GM21381 (cell line): ENCODE measurements at regions not wholly inside any gene's neighbourhood (a gene's known extent, or its start where the extent isn't known, plus 50 kb on each side); places are given as distances from the start of the nearest gene placed in this dataset.

ENCODE experiments used
- ATAC-seq: cut with Tn5 transposase; IDR thresholded peaks from one replicate; pipeline ENCODE4 v1.9.1; 2021; ENCODE audit warnings: mild to moderate bottlenecking, moderate library complexity; ENCODE audit not compliant: unreplicated experiment

DNA sequence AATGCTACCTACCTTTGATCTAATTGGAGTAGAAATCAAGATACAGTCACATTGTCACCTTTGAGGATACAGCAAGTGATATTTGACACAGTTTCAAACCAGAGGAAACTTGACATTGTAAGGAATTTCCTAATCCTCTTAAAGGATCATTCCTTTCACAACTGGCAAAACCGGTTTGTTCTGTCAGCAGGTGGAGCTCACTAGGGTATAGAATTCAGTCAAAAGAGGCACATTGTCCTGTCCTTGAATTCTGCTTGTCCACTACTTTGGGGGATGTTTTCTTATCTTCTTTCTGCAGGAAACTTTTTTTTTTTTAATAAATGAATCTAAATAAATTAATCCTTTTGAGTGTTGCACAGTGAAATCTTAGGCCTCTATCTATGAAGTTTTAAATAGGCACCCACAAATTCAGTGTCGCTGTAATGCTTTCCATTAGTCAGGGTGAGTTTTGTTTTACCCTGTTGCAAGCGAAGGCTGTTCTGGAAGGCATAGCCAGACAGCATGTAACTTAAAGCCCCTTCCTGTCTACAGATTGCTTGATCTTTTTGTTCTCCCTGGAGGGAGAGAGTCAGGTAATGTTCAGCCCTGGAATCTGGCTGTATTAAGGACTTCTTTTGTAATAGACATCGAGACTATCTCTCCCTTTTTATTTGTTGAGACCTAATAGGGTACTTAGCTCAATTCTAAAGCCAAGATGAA, 285.0 kb upstream of the RGS6 start:
- ATAC-seq = no peak

DNA sequence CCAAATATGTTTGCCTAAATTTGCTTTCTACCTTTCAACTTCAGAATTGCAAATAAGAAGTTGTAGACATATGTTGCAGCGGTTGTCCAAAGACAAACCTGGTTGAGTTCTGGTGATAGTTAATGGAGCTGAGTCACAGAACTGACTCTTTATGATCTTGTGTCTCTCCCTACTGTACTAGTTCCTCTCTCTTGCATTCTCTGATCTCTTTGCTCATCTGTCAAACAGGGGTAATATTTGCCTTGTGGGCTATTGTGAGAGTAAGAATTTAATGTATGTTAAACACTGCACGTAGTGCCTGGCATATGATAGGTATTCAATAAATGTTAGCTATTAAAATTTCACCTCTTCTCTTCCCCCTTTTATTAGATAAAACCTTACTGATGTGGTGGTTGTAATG, 283.5 kb upstream of the RGS6 start:
- no peak for ATAC-seq

DNA sequence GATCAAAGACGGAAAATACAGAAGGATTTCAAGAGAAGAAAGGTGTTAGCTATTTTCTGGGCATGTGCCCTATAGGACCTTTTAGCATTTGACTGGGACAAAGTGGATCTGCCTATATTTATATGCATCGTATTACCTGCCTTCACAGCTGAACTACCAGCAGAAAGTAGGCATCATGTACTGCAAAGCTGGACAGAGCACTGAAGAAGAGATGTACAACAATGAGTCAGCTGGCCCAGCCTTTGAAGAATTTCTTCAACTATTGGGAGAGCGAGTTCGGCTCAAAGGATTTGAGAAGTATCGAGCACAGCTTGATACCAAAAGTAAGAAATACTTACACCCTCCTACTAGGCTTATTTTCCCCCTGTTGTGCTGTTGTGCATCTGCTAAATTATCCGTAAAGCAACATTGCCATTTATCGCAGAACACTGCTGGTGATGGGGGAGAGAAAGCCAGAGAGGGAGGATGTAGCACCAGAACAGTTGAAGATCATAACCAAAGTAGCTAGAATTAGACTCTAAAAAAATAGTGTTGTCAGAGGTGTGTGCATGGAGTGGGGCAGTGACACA, 282.0 kb upstream of the RGS6 start:
- no peak for ATAC-seq

DNA sequence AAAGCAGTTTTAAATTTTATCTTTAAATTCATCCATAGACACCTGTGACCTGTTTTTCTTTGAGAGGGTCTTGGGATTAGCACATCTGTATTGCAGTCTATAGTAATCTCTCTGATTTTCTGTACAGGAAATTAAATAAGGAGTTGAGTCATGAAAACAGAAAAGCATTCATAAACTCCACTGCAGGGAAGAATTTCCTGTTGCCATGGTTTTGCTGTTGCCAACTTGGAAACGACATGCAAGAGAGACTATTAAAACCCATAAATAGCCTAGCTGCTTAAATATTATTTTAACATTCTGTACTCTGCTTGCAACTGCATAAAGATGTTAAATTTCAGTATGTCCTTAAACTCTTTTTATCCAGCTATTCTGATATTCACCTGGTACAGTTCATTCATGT, 281.0 kb upstream of the RGS6 start:
- ATAC-seq = no peak

DNA sequence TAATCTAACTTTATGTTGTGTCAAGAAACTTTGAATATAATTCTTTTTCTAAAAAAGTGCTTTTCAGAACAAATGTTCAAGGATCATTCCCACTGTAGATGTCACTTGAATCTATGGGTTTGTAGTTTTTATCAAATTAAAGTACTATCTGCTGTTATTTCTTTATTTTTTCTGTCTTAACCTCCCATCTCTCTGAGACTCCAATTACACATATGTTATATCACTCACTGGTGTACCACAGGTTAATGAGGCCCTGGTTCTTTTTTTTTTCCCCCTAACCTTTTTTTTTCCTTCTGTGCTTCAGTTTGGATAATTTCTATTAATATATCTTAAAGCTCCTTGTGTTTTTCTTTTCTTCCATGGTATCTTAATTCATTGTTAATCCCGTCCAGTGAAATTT, 279.9 kb upstream of the RGS6 start:
- no peak for ATAC-seq

DNA sequence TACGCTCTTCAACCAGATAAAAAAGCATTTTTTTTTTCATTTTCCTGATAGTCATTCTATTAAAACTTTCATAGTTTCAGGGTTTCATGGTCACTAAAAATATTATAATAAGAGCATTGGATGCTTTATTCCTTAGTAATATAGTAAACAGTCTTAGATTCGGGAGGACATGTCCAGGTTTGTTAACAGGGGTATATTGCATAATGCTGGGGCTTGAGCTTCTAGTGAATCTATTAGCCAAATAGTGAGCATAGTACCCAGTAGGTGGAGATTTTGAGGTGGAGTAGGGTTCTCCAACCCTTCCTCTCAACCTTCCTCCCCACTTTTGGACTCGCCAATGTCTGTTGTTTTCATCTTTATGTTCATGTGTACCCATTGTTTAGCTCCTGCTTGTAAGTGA, 277.4 kb upstream of the RGS6 start:
- no peak for ATAC-seq

DNA sequence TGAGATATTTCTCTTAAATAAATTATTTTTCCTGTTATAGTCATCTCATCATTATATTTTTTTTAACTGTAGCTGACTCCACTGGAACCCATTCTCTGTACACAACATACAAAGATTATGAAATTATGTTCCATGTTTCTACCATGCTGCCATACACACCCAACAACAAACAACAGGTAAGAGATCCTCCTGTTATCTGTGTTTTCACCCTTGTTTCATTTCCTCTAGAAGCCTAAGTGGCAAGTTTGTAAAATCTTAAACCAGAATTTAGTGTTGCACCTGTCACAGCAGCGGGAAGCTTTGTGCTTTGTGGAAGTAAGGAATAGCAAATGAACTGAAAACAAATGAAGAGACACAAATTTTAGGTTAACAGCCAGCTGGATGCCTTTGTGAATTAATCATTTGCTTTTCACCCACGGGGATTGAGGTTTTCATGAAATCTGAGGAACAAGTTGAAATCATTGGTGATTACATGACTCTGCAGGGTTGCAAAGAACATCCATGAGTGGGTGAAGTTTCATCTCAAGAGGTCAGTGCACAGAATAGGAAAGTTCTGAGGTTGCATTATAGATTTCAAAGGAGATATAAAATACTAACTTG, 273.9 kb upstream of the RGS6 start:
- ATAC-seq = no peak

DNA sequence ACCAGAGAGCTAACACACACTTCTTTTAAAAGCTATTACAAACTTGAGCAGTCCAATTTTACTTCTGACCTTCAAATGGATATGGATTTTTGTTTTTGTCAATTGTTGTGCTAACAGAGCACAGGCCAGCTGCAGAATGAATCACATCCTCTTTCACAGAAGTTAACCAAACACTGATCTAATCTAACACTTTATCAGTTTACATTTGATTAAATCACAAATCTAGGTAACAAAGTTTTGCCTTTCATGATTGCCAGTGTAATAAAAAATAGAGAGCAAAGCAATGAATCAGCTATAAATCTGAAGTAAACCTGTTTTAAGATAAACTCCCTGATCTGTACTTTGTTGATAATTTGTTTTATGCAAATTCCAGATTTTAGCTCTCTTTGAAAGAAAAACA, 273.1 kb upstream of the RGS6 start:
- no peak for ATAC-seq

DNA sequence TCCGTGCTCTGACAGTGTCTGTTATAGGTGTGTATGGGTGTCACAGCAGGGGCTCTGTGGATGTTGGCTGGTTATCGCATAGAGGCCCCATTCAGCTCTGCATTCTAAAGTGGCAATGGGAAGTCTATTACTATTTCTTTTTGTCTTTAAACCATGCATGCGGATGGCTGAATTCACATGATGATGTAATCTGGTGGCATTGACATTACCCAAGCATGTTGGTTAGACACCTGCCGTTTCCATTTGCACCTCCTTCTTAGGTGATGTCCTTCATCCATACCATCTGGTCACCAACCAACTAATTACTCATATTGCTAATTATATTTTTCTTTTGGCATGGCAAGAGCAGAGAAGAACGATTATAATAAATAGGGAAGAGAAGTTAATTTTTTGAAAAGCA, 270.8 kb upstream of the RGS6 start:
- ATAC-seq = no peak

DNA sequence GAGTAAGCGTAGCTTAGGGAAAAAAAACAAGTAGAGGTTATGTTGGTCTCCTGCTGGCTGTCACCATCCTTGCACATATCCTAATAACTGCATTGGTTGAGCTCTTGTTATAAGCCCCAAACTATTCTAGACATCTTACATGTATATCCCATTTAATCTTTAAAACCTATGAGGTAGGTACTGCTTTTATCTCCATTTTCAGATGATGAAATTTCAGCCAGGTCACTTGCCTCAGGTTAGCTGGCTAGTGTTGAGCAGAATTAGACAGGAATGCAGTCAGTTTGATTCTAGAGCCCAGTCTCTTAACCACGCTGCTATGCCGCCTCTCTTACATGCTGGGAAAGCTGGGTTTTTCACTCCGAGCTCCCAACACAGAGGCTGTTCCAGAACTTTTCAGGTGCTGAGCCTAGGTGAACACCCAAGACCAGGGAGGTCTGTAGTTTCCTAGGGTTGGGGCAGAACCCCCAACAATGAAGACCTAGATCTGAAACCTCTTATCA, 269.9 kb upstream of the RGS6 start:
- no peak for ATAC-seq

DNA sequence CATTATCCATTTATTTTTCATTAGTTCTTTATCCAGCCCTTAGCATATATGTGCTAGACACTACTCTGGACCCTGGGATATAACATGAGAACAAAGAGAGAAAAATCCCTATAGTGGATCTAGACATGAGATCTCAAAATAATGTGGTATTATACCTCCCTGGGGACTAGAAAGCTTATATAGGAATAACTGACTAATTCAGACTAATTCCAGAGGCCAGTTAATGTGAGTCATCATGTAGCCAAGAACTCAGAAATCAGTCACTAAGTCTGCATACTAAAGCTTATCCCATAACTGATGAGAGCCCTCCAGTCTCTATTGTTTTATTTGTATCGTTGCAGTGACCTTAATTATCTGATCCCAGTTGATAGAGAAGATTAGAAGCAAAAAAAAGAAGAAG, 267.1 kb upstream of the RGS6 start:
- no peak for ATAC-seq

DNA sequence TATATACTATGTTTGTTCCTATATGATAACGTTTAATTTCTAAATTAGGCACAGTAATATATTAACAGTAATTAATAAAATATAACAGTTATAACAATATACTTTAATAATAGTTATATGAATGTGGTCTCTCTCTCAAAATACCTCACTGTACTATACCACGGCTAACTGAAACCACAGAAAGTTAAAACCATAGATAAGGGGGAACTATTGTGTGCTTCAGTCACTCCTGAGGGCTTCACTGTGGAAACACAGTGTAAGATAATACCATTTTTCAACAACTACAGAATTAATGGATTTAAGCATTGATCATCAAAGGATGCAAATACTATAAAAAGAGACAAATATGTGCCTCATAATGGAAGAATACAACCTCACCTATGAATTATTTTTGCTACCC, 266.4 kb upstream of the RGS6 start:
- ATAC-seq = no peak

DNA sequence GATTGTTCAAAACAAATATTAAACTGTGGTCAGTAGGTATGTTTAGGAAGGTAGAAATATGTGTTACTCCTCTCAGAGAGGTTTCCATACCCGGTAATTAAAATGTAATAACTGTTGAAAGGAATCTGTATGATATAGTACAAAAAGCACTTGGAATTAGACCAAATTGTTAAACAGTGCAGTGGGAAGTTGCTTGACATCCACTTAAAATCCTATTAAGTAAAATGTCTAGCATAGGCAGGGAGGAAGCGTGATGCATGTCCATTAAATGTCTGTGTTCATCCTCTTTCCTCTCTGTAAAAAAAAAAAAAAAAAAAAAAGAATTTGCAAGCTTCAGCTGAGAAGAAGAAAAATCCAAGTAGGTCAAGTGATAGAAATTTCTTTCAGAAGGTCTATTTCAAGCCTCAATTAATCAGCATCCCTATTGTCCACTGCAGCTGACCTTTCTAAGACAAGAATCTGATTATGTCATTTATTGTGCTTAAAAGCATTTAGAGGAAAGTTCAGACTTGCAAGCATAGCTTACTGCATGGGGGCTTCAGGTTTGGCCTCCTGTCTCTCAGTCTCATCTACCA, 265.6 kb upstream of the RGS6 start:
- no peak for ATAC-seq

DNA sequence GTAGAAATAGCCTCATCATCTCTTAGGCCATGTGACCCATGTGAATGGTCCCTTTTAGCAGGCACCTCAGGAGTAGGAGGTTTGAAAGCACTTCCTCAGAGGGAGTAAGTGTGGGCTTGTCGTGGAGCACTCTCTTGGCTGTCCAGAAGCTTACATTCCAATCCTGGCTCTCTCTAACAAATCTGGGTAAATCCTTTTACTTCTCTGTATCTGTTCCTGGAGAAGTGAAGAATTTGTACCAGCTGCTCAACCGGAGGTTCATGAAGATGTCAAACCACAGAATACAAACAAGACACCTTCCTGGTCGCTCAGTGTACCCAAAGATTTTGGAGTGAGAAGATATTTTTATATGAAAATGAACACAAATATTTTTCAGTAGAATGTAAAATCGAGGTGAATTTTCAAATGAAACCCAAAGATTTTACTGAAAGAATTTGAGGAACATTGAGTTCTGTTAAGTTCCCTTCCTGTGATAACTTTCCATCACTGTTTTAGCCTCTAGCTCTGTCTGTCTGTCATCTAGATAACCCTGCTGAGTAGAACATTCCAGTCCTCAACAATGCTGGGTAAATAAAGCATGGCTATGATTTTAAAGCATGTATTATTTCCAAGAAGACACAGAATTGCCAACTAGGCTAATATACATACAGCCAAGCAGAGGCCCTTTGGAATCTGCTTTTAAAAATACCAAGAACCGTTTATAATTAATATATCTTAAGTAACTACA, 263.9 kb upstream of the RGS6 start:
- no peak for ATAC-seq

DNA sequence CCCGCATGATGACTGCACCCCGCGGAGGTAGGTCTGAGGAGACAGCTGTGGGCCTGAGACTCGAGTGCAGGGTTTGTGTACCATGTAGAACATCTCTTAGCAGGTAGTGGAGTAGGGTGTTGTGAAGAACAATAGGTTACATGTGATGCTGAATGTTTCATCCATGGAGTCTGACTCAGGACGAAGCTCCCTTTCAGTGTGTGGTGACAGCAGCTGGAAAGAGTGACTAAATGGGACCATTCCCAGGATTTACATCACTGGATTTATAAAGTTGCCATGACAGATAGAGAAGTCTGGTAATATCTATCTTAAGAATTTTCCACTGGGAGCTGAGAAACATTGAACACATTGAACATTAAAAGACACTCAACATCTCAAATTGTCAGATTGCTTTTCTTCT, 259.6 kb upstream of the RGS6 start:
- no peak for ATAC-seq

DNA sequence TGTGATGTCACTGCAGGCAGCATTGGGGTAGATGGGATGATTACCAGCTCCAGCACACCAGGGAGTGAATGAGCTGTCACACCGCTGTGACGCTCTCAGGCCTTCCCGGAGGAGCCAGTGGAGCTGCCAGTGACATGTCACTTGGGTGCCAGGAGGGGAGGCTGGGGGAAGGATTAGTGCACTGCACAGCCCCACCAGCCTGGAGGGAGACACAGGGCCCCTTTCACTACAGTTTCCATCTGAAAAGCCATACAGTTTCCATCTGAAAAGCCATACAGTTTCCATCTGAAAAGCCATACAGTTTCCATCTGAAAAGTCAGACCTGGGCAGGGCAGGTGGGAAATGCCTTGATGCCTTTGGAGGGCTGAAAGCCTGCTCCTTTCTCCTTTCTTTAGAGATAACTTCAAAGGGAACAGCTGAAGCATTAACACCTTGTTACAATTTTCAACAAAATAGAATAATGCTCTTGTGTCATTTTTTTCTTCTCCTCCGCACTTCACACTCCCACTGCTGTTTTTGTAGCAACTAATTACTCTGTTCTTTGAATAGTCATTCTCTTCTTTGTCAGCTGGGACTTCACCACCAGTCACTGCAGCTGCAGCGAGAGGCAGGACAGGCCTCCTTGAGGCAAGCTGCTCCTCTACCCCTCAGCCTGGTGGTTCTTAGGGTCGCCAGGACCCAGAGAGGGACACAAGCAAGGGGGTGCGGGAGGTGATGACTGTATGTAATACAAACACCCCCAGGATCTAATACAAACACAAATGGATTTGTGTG, 256.9 kb upstream of the RGS6 start:
- no peak for ATAC-seq

DNA sequence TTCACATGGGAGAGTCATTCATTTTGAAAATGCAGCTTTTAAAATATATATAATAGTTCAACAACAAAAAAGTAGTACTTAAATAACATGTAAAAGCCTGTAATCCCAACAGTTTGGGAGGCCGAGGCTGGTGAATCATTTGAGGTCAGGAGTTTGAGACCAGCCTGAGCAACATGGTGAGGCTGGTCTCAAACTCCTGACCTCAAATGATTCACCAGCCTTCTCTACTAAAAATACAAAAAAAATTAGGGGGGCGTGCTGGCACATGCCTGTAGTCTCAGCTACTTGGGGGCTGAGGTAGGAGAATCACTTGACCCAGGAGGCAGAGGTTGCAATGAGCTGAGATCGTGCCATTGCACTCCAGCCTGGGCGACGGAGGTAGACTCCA, 256.3 kb upstream of the RGS6 start:
- no peak for ATAC-seq

DNA sequence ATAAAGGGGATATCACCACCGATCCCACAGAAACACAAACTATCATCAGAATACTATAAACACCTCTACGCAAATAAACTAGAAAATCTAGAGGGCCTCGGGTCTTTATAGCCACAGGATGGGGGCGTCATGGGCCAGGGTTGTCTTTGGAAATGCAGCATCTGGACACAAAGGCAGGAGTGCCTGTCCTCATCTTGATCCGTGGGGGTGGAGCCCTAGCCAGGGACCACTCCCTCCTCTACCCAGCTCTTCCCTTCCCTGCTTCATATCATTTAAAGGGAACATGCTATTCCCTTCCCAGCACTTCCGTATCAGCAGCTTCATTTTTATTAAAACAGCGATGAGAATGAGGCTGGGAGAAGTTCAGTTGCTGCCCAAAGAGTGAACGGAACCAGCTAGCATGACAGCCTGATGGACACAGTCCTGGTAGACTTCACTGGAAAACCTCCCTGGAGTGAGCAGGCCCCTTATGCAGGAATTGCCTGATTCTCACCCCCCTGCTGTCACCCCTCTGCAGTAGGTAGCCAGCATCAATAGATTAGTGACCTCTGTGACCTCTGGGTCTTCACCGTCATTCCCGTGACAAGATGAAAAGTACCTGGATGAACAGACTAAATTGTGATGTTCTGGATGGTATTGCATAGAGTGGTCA, 251.4 kb upstream of the RGS6 start:
- ATAC-seq = no peak

DNA sequence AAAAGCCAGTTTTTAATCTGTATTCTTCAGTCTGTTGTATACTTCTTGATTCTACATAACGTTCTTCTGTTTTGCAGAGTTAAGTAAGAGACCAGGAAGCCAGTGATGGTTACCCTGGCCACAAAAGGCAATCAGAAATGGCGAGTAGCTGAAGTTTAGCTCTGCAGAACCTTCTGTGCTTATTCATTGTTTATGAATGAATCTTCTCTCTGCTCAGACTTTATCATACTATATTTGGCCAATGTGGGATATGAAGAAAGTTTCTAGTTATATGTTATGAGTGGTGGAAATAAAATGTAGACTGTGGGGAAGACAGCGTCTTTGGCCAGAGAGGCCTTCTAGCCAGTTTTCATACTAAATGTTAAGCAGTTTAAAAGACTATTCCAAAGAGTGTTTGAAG, 249.9 kb upstream of the RGS6 start:
- ATAC-seq = no peak

DNA sequence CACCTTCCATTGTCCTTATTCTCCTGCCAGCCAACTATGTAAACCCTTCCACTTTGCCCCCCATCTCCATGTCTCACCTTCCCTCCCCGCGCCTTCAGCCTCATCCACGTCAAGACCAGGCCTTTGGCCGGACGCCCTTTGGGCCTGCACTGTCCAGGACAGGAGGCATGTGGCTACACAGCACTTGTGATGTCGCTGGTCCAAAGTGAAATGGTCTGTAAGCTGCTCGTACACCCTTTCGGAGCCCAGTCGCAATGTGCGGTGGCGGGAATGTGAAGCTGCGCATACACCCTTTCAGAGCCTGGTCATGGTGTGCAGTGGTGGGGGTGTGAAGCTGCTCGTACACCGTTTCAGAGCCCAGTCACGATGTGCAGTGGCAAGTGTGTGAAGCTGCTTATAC, 247.9 kb upstream of the RGS6 start:
- ATAC-seq = no peak
